WTC11 (cell line): ENCODE measurements at regions not wholly inside any gene's neighbourhood (a gene's known extent, or its start where the extent isn't known, plus 50 kb on each side); places are given as distances from the start of the nearest gene placed in this dataset.

Experiments
- ATF2 ChIP-seq: sonication (generic); formaldehyde crosslinking; IDR thresholded peaks from 2 replicates; pipeline ENCODE4 v1.8.1; 2022; ENCODE audit warnings: low read depth, missing genetic modification reagents, borderline replicate concordance
- CDX4 ChIP-seq: fragments of 250-450 bp; sonication (Bioruptor Pico); IDR thresholded peaks from 2 replicates; pipeline ENCODE4 v1.9.0; 2021; ENCODE audit warnings: moderate library complexity, mild to moderate bottlenecking, inconsistent platforms, borderline replicate concordance
- CTCF ChIP-seq: fragments of 200-600 bp; IDR thresholded peaks from 2 replicates; pipeline ENCODE4 v1.8.0; 2022; ENCODE audit warnings: antibody characterized with exemption
- FOXP1 ChIP-seq: sonication (generic); formaldehyde crosslinking; IDR thresholded peaks from 2 replicates; pipeline ENCODE4 v1.8.0; 2022; ENCODE audit warnings: missing genetic modification reagents, mild to moderate bottlenecking, moderate library complexity, borderline replicate concordance
- KAT7 ChIP-seq: sonication (generic); formaldehyde crosslinking; IDR thresholded peaks from 2 replicates; pipeline ENCODE4 v1.8.1; 2023; ENCODE audit warnings: missing genetic modification reagents, mild to moderate bottlenecking, borderline replicate concordance
- NFYB ChIP-seq: sonication (generic); formaldehyde crosslinking; conservative IDR thresholded peaks from 2 replicates; pipeline ENCODE4 v1.8.0; 2022; ENCODE audit warnings: low read depth, missing genetic modification reagents
- RELA ChIP-seq: sonication (generic); formaldehyde crosslinking; IDR thresholded peaks from 2 replicates; pipeline ENCODE4 v1.8.1; 2022; ENCODE audit warnings: missing genetic modification reagents, mild to moderate bottlenecking, borderline replicate concordance
- SOX15 ChIP-seq: fragments of 250-450 bp; sonication (Bioruptor Pico); IDR thresholded peaks from 2 replicates; pipeline ENCODE4 v1.9.0; 2021; ENCODE audit warnings: mild to moderate bottlenecking
- SP1 ChIP-seq: sonication (generic); formaldehyde crosslinking; conservative IDR thresholded peaks from 2 replicates; pipeline ENCODE4 v1.8.1; 2022; ENCODE audit warnings: missing genetic modification reagents
- TEAD4 ChIP-seq: sonication (generic); formaldehyde crosslinking; IDR thresholded peaks from 2 replicates; pipeline ENCODE4 v1.8.0; 2022; ENCODE audit warnings: mild to moderate bottlenecking, missing genetic modification reagents
- USF1 ChIP-seq: sonication (generic); formaldehyde crosslinking; IDR thresholded peaks from 2 replicates; pipeline ENCODE4 v1.8.0; 2022; ENCODE audit warnings: mild to moderate bottlenecking, missing genetic modification reagents
- ZNF281 ChIP-seq: sonication (generic); formaldehyde crosslinking; IDR thresholded peaks from 2 replicates; pipeline ENCODE4 v1.8.0; 2023; ENCODE audit warnings: mild to moderate bottlenecking, missing genetic modification reagents

GRCh38 chr9:107717529-107718314, 228.2 kb upstream of the KLF4 start:
- TF ChIP-seq CTCF (no peak), SP1 (CRISPR knock-in tag) (no peak), USF1 (CRISPR knock-in tag) (no peak), SOX15 (no peak), FOXP1 (CRISPR knock-in tag) (no peak), ZNF281 (CRISPR knock-in tag) (no peak), RELA (CRISPR knock-in tag) (no peak), TEAD4 (no peak), KAT7 (CRISPR knock-in tag) (no peak), ATF2 (no peak), CDX4 (CRISPR knock-in tag) (no peak), NFYB (CRISPR knock-in tag) (no peak)
